PFSK-1 (cell line): ENCODE measurements at regions not wholly inside any gene's neighbourhood (a gene's known extent, or its start where the extent isn't known, plus 50 kb on each side); places are given as distances from the start of the nearest gene placed in this dataset.

Source experiments
- POLR2AphosphoS5 ChIP-seq: IDR thresholded peaks from 2 replicates; pipeline ENCODE4 v1.6.1; 2012; ENCODE audit warnings: low read depth, mild to moderate bottlenecking, control low read depth, low read length, moderate library complexity
- REST ChIP-seq, 2 experiments: IDR thresholded peaks; 2 replicates each; pipeline versions ENCODE4 v1.6.1 to v1.8.0; 2011 to 2012; ENCODE audit warnings: low read depth in 2 of 2, low read length in 2 of 2, control low read depth in 1 of 2, inconsistent platforms in 1 of 2, mild to moderate bottlenecking in 1 of 2, moderate library complexity in 1 of 2; ENCODE audit not compliant: insufficient read depth in 1 of 2
- SIN3A ChIP-seq: IDR thresholded peaks from 2 replicates; pipeline ENCODE4 v1.6.1; 2012; ENCODE audit warnings: mild to moderate bottlenecking, low read length, moderate library complexity, borderline replicate concordance; ENCODE audit not compliant: insufficient read depth
- TAF1 ChIP-seq: IDR thresholded peaks from 2 replicates; pipeline ENCODE4 v1.6.1; 2012; ENCODE audit warnings: low read length, control low read depth, borderline replicate concordance; ENCODE audit not compliant: insufficient read depth

- no peak for TF ChIP-seq SIN3A
- no peak for TF ChIP-seq REST (IDR thresholded peaks at IDR 0.05; ENCODE audit: insufficient read depth in 1 of 2, low read depth in 2 of 2, low read length in 2 of 2)
- TF ChIP-seq TAF1, result no peak
- TF ChIP-seq POLR2AphosphoS5, result no peak
Observed at GRCh38 chr11:97754976-97755375, 1265.8 kb upstream of the CNTN5 start.
